ENCODE measurements at regions not wholly inside any gene's neighbourhood (a gene's known extent, or its start where the extent isn't known, plus 50 kb on each side); places are given as distances from the start of the nearest gene placed in this dataset.

GRCh38 chr13:59368693-59369092 lies 795.0 kb downstream of the DIAPH3 start:
- no peak for TF ChIP-seq GATA2 (IDR thresholded peaks at IDR 0.05; ENCODE audit: low read depth, low read length)
- no peak for TF ChIP-seq GATA3 (IDR thresholded peaks at IDR 0.05; ENCODE audit: low read depth, low read length)

Data from SH-SY5Y (cell line).